NCI-H526 treated with DMSO at 0.1 percent for 48 hours (cell line): ENCODE measurements at regions not wholly inside any gene's neighbourhood (a gene's known extent, or its start where the extent isn't known, plus 50 kb on each side); places are given as distances from the start of the nearest gene placed in this dataset.
"Not testable (repeated sequence)": the region's sequence is repeated elsewhere in the genome, so short reads cannot be mapped to it uniquely, and the experiment has no call there.

Experiments
- DNase-seq: peaks from one replicate; lab custom pipeline; 2025; lab: John Stamatoyannopoulos, UW

DNA sequence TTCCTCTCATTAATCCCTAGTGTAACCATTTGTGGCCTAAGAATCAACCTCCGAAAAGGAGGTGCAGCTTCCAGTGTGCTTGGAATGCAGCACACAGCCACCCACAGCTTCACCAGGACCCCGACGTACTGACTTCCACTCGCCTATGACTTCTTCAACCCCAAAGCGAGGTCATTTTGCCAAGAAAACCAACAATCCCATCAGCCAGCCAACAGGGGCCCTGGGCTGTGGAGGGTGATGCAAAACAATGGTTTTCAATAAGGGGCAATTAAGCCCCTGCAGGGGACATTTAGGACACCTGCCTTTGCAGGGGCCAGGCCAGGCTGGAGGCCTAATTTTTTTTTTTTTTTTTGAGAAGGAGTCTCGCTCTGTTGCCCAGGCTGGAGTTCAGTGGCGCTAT, 158.1 kb upstream of the SKOR2 start:
- no peak for DNase-seq

DNA sequence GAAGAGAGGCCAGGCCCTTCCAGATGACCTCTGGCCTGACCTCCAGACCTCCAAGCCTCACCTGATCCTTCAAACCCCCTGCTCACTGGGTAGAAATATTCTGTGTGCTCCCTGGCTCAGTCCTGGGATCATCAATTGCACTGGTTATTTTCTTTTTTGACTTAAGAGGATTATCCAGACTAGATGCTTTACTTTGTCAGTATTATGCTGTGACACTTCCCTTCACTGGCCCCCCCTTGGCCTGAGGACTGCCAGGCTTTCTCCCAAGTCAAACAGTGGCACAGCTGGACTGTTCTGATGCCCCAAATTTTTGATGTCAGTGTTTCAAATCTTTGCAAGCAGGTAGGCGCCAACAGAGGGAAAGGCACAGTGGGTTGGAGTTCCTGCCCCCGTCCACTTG, 156.3 kb upstream of the SKOR2 start:
- DNase-seq: no peak

- no peak for DNase-seq
Observed at GRCh38 chr18:47404845-47405244, 153.4 kb upstream of the SKOR2 start.

DNA sequence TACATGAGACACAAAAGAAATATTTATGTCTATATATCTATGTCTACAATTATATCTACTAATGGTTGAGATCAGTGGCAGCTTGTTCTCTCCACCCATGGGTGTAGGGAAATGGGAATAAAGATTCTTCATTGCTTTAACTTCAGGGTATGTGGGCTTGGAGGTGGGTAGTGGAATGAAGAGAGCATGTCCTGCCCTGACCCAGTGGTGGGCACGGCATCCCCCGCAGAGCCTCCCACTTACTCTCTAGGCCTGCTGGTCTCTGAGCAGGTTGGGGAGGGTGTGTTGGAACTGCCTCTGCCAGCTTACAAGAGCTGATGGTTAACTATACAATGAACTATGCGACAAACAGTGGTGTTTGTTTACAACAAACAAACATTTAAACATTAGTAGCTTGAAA, 152.5 kb upstream of the SKOR2 start:
- no peak for DNase-seq

- no peak for DNase-seq
Observed at GRCh38 chr18:47403317-47403716, 151.9 kb upstream of the SKOR2 start.

DNA sequence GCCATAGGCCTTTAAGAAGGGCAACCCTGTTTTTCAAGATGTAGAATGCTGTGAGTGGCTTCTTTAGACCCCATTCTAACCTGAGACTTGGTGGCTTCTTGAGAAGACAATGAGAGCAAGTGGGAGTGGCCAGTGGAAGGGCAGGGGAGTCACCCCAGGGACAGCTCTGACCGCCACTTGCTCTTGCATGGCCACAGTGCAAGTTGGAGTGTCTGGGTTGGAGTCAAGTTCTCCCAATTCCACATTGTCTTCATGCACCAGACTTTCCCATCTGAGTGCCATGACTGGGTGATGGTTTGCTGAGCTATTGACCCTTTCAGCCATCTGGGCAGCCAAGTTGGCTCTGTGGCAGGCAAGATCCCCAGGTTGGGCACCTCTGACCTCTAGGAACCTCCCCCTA, 148.0 kb upstream of the SKOR2 start:
- DNase-seq: no peak

GRCh38 chr18:47397671-47398319, 146.3 kb upstream of the SKOR2 start:
- peak; percentile 3 for DNase-seq

- no peak for DNase-seq
Observed at GRCh38 chr18:47391665-47392064, 140.2 kb upstream of the SKOR2 start.

DNA sequence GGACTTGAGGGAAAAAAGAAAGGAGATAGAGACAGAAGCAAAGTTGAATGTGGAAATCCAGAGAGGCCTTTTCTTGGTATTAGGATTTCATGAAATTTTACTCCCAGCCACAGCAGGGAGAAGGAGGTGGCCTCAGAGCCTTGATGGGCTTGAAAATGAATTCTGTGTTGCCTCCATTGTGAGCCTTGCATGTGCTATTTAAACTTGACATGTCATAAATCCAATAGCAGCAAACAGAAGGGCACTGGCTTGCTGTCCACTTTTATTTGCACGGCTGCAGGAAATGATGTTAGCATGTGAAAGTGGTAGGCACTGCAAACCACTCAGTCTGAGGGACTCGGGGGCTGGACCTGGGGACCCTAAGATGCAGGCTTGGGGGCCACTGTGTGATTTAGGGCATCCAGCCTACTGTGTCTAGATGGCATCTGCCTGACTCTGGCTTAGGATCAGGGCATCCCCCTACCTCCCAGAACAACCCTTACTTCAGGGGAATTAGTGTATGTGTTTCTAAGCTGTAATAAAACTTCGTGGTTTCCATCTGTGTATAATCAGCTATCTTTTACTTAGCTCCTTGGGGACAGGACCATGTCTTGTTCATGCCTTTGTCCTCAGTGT, 139.1 kb upstream of the SKOR2 start:
- DNase-seq: no peak

- DNase-seq: no peak
Observed at GRCh38 chr18:47389210-47389609, 137.8 kb upstream of the SKOR2 start.

DNA sequence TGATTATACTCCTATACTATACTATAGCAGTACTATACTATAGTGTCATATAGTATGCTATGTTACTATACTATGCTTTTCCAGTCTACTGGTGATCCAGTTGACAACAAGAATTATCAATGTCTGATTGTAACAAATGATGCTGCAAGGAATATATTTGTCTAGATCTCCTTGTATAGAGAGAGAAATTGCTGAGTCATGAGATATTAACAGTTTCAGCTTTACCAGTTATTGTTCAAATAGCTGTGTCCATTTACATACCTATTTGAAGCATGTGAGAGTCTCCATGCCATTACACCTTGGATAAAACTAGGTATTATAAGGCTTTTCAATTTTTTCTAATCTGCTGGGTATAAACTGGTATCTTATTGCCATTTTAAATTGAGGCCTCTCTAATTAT, 136.4 kb upstream of the SKOR2 start:
- no peak for DNase-seq

- no peak for DNase-seq
Observed at GRCh38 chr18:47383729-47384128, 132.3 kb upstream of the SKOR2 start.

DNA sequence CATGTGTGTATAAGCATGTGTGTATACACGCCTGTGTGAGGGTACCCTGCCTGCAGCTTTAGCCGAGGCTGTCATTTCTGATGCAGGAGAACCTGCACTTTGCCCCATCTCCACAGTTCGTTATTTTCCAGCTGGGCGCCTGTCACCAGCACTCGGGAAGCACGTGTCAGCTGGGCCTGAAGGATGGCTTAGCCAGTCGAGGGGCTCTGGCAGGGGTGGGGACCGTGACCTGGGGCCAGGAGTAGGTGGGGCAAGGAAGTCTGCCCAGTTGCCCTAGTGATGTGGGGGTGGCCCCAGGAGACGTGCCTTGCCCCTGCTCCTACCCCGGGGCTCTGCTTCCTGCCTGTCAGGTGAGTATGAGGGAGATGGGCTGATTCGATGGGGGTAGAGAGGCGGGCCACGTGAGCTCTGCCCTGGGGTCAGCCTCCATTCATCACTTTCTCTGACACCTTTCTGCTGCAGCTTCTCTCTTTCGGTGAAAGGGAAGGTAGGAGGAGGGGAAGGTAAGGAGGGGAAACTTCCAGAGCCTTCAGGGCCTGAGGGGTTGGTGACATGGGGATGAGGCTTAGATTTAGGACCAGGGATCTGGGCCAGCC, 130.6 kb upstream of the SKOR2 start:
- DNase-seq: no peak

DNA sequence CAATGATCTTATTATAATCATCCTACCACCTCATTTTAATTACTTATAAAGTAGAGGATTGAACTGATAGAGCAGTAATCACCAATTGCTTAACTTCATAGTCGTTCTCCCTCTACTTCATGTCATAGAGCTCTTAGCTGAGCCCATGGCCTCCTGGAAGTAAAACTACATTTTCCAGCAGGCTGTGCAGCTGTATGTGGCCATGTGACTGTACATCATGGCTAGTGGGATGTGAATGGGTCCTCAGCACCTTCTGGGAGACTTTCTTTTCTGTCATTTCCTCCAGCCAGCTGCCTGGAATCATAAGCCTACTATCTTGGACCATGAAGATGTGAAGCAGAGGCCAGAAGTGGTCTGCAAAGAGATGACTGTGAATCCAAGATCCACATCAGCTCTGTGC, 128.7 kb upstream of the SKOR2 start:
- no peak for DNase-seq

- no peak for DNase-seq
Observed at GRCh38 chr18:47373465-47373864, 122.0 kb upstream of the SKOR2 start.

DNA sequence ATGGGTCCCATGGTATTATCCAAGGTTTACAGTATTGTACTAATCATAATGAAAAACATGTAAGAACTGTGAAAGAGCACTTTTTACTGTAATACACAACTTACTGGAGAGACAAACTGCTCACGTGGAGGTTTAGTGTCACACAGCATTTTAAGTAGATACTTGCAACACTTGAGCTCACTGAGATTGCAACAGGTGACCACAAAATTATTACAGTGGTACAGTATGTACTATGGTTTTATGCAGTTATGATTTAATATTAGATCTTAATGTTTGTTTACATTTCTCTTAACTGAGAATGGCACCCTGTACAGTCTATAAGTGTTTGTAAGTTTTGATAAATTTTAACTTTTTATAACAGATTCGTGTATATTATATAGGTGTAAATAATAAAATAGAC, 118.6 kb upstream of the SKOR2 start:
- no peak for DNase-seq

DNA sequence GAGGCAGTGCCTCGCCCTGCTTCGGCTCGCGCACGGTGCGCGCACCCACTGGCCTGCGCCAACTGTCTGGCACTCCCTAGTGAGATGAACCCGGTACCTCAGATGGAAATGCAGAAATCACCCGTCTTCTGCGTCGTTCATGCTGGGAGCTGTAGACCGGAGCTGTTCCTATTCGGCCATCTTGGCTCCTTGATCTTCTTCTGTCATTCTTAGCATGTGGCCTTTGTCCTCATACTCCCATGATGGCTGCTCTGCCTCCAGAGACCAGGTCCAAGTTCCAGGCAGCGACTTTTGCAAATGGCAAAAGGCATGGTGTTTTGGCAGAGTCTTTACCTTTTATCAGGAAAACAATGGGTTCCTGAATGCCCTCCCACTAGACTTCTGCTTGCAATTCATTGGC, 102.6 kb upstream of the SKOR2 start:
- not testable (repeated sequence) for DNase-seq

GRCh38 chr18:47346016-47346415, 94.6 kb upstream of the SKOR2 start:
- no peak for DNase-seq

DNA sequence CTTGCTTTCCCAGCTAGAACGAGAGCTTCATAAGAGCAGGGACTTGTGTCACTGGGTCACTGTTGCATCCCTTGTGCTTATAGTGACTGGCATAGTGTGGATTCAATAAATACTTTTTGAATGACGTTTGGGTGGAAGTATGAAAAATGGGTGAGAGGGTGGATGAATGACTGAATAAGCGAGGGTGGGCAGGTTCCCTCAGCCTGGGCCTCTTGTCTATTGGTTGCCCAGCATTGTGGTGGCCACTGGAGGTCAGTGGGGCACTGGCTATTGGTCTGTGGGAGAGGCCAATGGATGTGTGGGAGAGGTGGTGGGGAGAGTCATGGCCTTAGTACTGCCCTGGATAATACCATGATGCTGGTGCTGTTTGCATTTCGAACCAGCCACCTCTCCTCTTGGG, 93.8 kb upstream of the SKOR2 start:
- no peak for DNase-seq

- DNase-seq: no peak
Observed at GRCh38 chr18:47343291-47343690, 91.8 kb upstream of the SKOR2 start.

DNA sequence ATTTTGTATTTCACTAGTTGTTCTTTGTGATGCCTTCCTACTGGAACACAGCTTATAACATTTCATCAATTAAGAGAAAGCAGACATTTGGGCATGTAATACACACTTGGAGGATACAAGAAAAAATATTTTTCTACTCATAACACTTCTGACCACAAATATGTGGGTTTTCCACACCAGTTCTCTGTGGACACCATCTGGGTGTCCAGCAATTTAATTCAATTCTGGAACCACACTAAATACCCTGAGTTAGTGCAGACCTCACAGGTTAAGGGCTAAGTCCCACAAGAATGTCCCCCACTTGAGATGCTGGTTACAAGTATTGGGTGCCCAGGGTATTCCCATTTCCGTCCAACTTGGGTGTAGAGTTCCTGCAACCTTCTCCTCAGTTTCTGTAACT, 91.1 kb upstream of the SKOR2 start:
- no peak for DNase-seq

GRCh38 chr18:47341678-47342077, 90.2 kb upstream of the SKOR2 start:
- DNase-seq: no peak

- DNase-seq: no peak
Observed at GRCh38 chr18:47334966-47335365, 83.5 kb upstream of the SKOR2 start.
